WTC11 (cell line): ENCODE measurements at regions not wholly inside any gene's neighbourhood (a gene's known extent, or its start where the extent isn't known, plus 50 kb on each side); places are given as distances from the start of the nearest gene placed in this dataset.

Experiments used
- ATAC-seq: fragments of 200-7000 bp; cut with Tn5 transposase; 2 replicates; pipeline ENCODE4 v1.10.0; 2021; ENCODE audit warnings: mild to moderate bottlenecking, moderate library complexity
- CTCF ChIA-PET: fragments of 300-600 bp; sonication (Branson Sonifier 250); formaldehyde crosslinking; loops from one replicate; lab custom pipeline; 2021; ENCODE audit warnings: antibody characterized with exemption; lab: Charles Lee
- POLR2A ChIA-PET: fragments of 350-600 bp; sonication (Branson Sonifier 250); formaldehyde crosslinking; loops from one replicate; lab custom pipeline; 2021; ENCODE audit warnings: antibody characterized with exemption; lab: Charles Lee
- DNase-seq: peaks from one replicate; pipeline ENCODE4 v3.0.0; 2021; ENCODE audit warnings: low spot score
- H3K27ac Mint-ChIP-seq: 2 replicates; pipeline ENCODE4 v1.8.0; 2021; ENCODE audit warnings: mixed read lengths
- H3K27me3 Mint-ChIP-seq: 2 replicates; pipeline ENCODE4 v1.8.0; 2021; ENCODE audit warnings: low read depth, mild to moderate bottlenecking, moderate library complexity, mixed read lengths
- H3K36me3 Mint-ChIP-seq: 2 replicates; pipeline ENCODE4 v1.8.0; 2021; ENCODE audit warnings: mixed read lengths
- H3K4me1 Mint-ChIP-seq: 2 replicates; pipeline ENCODE4 v1.8.0; 2022; ENCODE audit warnings: mixed read lengths
- H3K4me3 Mint-ChIP-seq: 2 replicates; pipeline ENCODE4 v1.8.0; 2021; ENCODE audit warnings: mild to moderate bottlenecking, moderate library complexity, mixed read lengths
- H3K9me3 Mint-ChIP-seq: 2 replicates; pipeline ENCODE4 v1.8.0; 2021; ENCODE audit warnings: mixed read lengths
- ARID4B ChIP-seq: sonication (generic); formaldehyde crosslinking; IDR thresholded peaks from 2 replicates; pipeline ENCODE4 v1.8.0; 2023; ENCODE audit warnings: missing genetic modification reagents, mild to moderate bottlenecking, borderline replicate concordance
- CREB1 ChIP-seq: sonication (generic); formaldehyde crosslinking; IDR thresholded peaks from 2 replicates; pipeline ENCODE4 v1.8.0; 2023; ENCODE audit warnings: mild to moderate bottlenecking, missing genetic modification reagents
- EMX1 ChIP-seq: fragments of 250-450 bp; sonication (Bioruptor Pico); IDR thresholded peaks from 2 replicates; pipeline ENCODE4 v1.8.0; 2021; ENCODE audit warnings: mild to moderate bottlenecking
- ERG ChIP-seq: fragments of 250-450 bp; sonication (Bioruptor Pico); IDR thresholded peaks from 2 replicates; pipeline ENCODE4 v1.8.0; 2021; ENCODE audit warnings: mild to moderate bottlenecking
- GABPB1 ChIP-seq: sonication (generic); formaldehyde crosslinking; IDR thresholded peaks from 2 replicates; pipeline ENCODE4 v1.8.1; 2023; ENCODE audit warnings: mild to moderate bottlenecking, missing genetic modification reagents
- GRHL2 ChIP-seq: fragments of 250-450 bp; sonication (Bioruptor Pico); IDR thresholded peaks from 2 replicates; pipeline ENCODE4 v1.8.0; 2022; ENCODE audit warnings: mild to moderate bottlenecking, moderate library complexity; ENCODE audit not compliant: insufficient replicate concordance, severe bottlenecking
- MXD4 ChIP-seq: fragments of 250-450 bp; sonication (Bioruptor Pico); IDR thresholded peaks from 2 replicates; pipeline ENCODE4 v1.8.0; 2021; ENCODE audit warnings: mild to moderate bottlenecking, moderate library complexity, borderline replicate concordance
- NFE2L1 ChIP-seq: sonication (generic); formaldehyde crosslinking; IDR thresholded peaks from 2 replicates; pipeline ENCODE4 v1.8.1; 2023; ENCODE audit warnings: missing genetic modification reagents
- NFYB ChIP-seq: sonication (generic); formaldehyde crosslinking; conservative IDR thresholded peaks from 2 replicates; pipeline ENCODE4 v1.8.0; 2022; ENCODE audit warnings: low read depth, missing genetic modification reagents
- NR1H2 ChIP-seq: sonication (generic); formaldehyde crosslinking; IDR thresholded peaks from 2 replicates; pipeline ENCODE4 v1.9.0; 2021; ENCODE audit warnings: mild to moderate bottlenecking, moderate library complexity, missing genetic modification reagents
- SMAD3 ChIP-seq: sonication (generic); formaldehyde crosslinking; IDR thresholded peaks from 2 replicates; pipeline ENCODE4 v1.8.0; 2022; ENCODE audit warnings: missing genetic modification reagents, mild to moderate bottlenecking, borderline replicate concordance
- SMAD4 ChIP-seq: sonication (generic); formaldehyde crosslinking; IDR thresholded peaks from 2 replicates; pipeline ENCODE4 v1.8.0; 2022; ENCODE audit warnings: mild to moderate bottlenecking, missing genetic modification reagents
- SP1 ChIP-seq: sonication (generic); formaldehyde crosslinking; conservative IDR thresholded peaks from 2 replicates; pipeline ENCODE4 v1.8.1; 2022; ENCODE audit warnings: missing genetic modification reagents
- TCF7 ChIP-seq: sonication (generic); formaldehyde crosslinking; IDR thresholded peaks from 2 replicates; pipeline ENCODE4 v1.8.0; 2022; ENCODE audit warnings: mild to moderate bottlenecking, low read depth, missing genetic modification reagents, moderate library complexity
- ZNF671 ChIP-seq: fragments of 250-450 bp; sonication (Bioruptor Pico); IDR thresholded peaks from 2 replicates; pipeline ENCODE4 v1.8.0; 2021; ENCODE audit warnings: mild to moderate bottlenecking
- TF ChIP-seq, protein P1 (sequence below): sonication (generic); formaldehyde crosslinking; IDR thresholded peaks from 2 replicates; pipeline ENCODE4 v1.8.1; 2023; ENCODE audit warnings: mild to moderate bottlenecking, missing genetic modification reagents
- TF ChIP-seq, protein P2 (sequence below): fragments of 250-450 bp; sonication (Bioruptor Pico); IDR thresholded peaks from 2 replicates; pipeline ENCODE4 v2.1.2; 2022; ENCODE audit warnings: mild to moderate bottlenecking, moderate library complexity

GRCh38 chr3:13199006-13199776 lies 126.0 kb upstream of the IQSEC1 start (continued):
- TF ChIP-seq ARID4B (CRISPR knock-in tag) (no peak), NFE2L1 (CRISPR knock-in tag) (no peak)
- TF ChIP-seq, protein P1, sequence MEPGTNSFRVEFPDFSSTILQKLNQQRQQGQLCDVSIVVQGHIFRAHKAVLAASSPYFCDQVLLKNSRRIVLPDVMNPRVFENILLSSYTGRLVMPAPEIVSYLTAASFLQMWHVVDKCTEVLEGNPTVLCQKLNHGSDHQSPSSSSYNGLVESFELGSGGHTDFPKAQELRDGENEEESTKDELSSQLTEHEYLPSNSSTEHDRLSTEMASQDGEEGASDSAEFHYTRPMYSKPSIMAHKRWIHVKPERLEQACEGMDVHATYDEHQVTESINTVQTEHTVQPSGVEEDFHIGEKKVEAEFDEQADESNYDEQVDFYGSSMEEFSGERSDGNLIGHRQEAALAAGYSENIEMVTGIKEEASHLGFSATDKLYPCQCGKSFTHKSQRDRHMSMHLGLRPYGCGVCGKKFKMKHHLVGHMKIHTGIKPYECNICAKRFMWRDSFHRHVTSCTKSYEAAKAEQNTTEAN (CRISPR knock-in tag), result no peak
- TF ChIP-seq, all 79 proteins: peak for 0

- H3K36me3 Mint-ChIP-seq, result no peaks in the 10 kb centered on the region
- POLR2A ChIA-PET, result no interaction called here
- CTCF ChIA-PET, result interaction anchor here (1.0 to 4.1 kb wide), 7 partner anchors 32 to 265 kb away, joined by 3 to 23 read pairs (median 4); no protein-coding TSS in a partner anchor
Measured at GRCh38 chr3:13198264-13198879, 125.1 kb upstream of the IQSEC1 start.

More at GRCh38 chr3:13198264-13198879, 125.1 kb upstream of the IQSEC1 start:
- Mint-ChIP-seq H3K27me3 (no peaks in the 10 kb centered on the region), H3K4me1 (peaks cover 32% of the 10 kb centered on the region), H3K27ac (no peak overlapping the region), H3K4me3 (no peak overlapping the region), H3K9me3 (no peaks in the 10 kb centered on the region)
- no peak for DNase-seq
- no peak for TF ChIP-seq MXD4 (CRISPR knock-in tag)
- TF ChIP-seq, protein P2, sequence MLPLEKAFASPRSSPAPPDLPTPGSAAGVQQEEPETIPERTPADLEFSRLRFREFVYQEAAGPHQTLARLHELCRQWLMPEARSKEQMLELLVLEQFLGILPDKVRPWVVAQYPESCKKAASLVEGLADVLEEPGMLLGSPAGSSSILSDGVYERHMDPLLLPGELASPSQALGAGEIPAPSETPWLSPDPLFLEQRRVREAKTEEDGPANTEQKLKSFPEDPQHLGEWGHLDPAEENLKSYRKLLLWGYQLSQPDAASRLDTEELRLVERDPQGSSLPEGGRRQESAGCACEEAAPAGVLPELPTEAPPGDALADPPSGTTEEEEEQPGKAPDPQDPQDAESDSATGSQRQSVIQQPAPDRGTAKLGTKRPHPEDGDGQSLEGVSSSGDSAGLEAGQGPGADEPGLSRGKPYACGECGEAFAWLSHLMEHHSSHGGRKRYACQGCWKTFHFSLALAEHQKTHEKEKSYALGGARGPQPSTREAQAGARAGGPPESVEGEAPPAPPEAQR, result no peak
- no peak for TF ChIP-seq SMAD3
- TF ChIP-seq GRHL2 (CRISPR knock-in tag), result no peak
- TF ChIP-seq NR1H2 (CRISPR knock-in tag), result no peak
- no peak for TF ChIP-seq ERG (CRISPR knock-in tag)
- no peak for TF ChIP-seq ARID4B (CRISPR knock-in tag)
- TF ChIP-seq NFYB (CRISPR knock-in tag), result no peak
- TF ChIP-seq ZNF671 (CRISPR knock-in tag), result no peak
- TF ChIP-seq CREB1, result no peak
- TF ChIP-seq SMAD4 (CRISPR knock-in tag), result no peak
- no peak for TF ChIP-seq TCF7
- no peak for TF ChIP-seq EMX1 (CRISPR knock-in tag)
- no peak for TF ChIP-seq SP1
- no peak for TF ChIP-seq GABPB1 (CRISPR knock-in tag)
- ATAC-seq, result no peak
